ENCODE measurements at regions not wholly inside any gene's neighbourhood (a gene's known extent, or its start where the extent isn't known, plus 50 kb on each side); places are given as distances from the start of the nearest gene placed in this dataset.

GRCh38 chr9:82367929-82368328 is 379.4 kb downstream of the SPATA31D1 start:
- H3K9me2 ChIP-seq (ENCODE audit: insufficient read depth, low read length) = no peaks in the 10 kb centered on the region
- no peaks in the 10 kb centered on the region for H3F3A ChIP-seq (ENCODE audit: insufficient read depth, low read length, poor library complexity, severe bottlenecking)
- H3K9ac ChIP-seq (ENCODE audit: low read length) = no peak overlapping the region
- no peaks in the 10 kb centered on the region for H3K36me3 ChIP-seq (ENCODE audit: insufficient read depth, low read length)
- no peak overlapping the region for H3K4me2 ChIP-seq (ENCODE audit: low read length)
- H4K20me1 ChIP-seq (ENCODE audit: insufficient read depth) = no peaks in the 10 kb centered on the region
- no peak overlapping the region for H3K4me3 ChIP-seq (ENCODE audit: low read length)
- H3K79me2 ChIP-seq (replicated peaks; ENCODE audit: insufficient read depth, low read length) = no peaks in the 10 kb centered on the region
- TF ChIP-seq SMC3 (conservative IDR thresholded peaks at IDR 0.05; ENCODE audit: poor library complexity) (no peak), EZH2 (IDR thresholded peaks at IDR 0.05; ENCODE audit: borderline replicate concordance, insufficient read depth, low read length, poor library complexity, severe bottlenecking) (no peak), RAD21 (conservative IDR thresholded peaks at IDR 0.05) (no peak), POLR2AphosphoS5 (IDR thresholded peaks at IDR 0.05) (no peak), EP300 (conservative IDR thresholded peaks at IDR 0.05; ENCODE audit: poor library complexity, severe bottlenecking) (no peak)
- no peak overlapping the region for H3K27ac ChIP-seq (ENCODE audit: low read length)
- no peak overlapping the region for H2AFZ ChIP-seq (ENCODE audit: low read depth, low read length)
- peaks cover 5% of the 10 kb centered on the region for H3K27me3 ChIP-seq (ENCODE audit: insufficient read depth, low read depth, low read length)
- no peaks in the 10 kb centered on the region for H3K9me3 ChIP-seq (ENCODE audit: low read length)

DNA sequence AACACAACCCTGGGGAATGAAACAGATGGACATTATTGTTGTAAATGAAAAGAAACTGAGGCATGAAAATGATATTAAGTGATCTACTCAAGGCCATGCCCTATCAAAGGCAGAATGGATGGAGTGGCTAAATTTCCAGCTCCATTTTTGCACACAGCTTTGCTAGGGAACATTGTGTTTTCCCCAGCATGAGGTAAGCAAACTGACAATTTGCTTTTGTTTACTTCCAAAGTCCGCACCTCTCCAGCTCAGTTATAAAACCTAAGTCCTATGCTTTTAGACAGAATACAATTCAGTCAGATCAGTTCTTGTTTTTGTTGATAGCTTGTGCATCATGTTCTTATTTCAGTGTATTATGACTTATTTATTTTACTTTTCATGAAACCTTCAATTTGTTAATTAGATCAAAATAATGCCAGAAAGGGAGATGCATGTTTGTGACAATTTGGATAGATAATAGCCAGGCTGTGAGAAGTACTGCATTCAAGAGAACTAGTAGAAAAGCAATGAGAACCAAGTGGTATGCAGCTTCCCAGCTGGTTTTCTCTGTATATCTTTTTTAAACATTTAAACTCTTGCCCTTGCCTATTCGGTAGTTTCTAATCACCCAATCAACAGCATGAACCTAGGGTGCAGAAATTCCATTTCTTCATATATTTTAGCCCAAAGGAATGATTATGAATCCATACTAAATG is 380.8 kb downstream of the SPATA31D1 start:
- no peak overlapping the region for H3K4me3 ChIP-seq (ENCODE audit: low read length)
- H3F3A ChIP-seq (ENCODE audit: insufficient read depth, low read length, poor library complexity, severe bottlenecking) = no peaks in the 10 kb centered on the region
- TF ChIP-seq POLR2AphosphoS5 (IDR thresholded peaks at IDR 0.05) (no peak), TAF1 (IDR thresholded peaks at IDR 0.05; ENCODE audit: low read depth) (no peak), REST (IDR thresholded peaks at IDR 0.05; ENCODE audit: borderline replicate concordance) (no peak), MXI1 (conservative IDR thresholded peaks at IDR 0.05; ENCODE audit: poor library complexity, severe bottlenecking) (no peak), CTCF (IDR thresholded peaks at IDR 0.05; ENCODE audit: poor library complexity, severe bottlenecking) (no peak)
- no peaks in the 10 kb centered on the region for H3K79me2 ChIP-seq (replicated peaks; ENCODE audit: insufficient read depth, low read length)
- H3K9me2 ChIP-seq (ENCODE audit: insufficient read depth, low read length) = no peaks in the 10 kb centered on the region
- H3K9ac ChIP-seq (ENCODE audit: low read length) = no peak overlapping the region
- H3K4me2 ChIP-seq (ENCODE audit: low read length) = no peak overlapping the region
- no peaks in the 10 kb centered on the region for H3K9me3 ChIP-seq (ENCODE audit: low read length)
- no peak overlapping the region for H2AFZ ChIP-seq (ENCODE audit: low read depth, low read length)
- H3K27ac ChIP-seq (ENCODE audit: low read length) = no peak overlapping the region
- H3K27me3 ChIP-seq (ENCODE audit: insufficient read depth, low read depth, low read length) = peaks cover 5% of the 10 kb centered on the region
- H3K36me3 ChIP-seq (ENCODE audit: insufficient read depth, low read length) = no peaks in the 10 kb centered on the region
- no peaks in the 10 kb centered on the region for H4K20me1 ChIP-seq (ENCODE audit: insufficient read depth)
